Testis (tissue), 2 donors: ENCODE measurements at regions not wholly inside any gene's neighbourhood (a gene's known extent, or its start where the extent isn't known, plus 50 kb on each side); places are given as distances from the start of the nearest gene placed in this dataset.

ENCODE experiments used
- DNase-seq: peaks from one replicate; pipeline ENCODE4 v3.0.0-alpha.2; 2019
- H3K27ac ChIP-seq, 2 donors: fragments of 200-600 bp; sonication (generic); one replicate each; pipeline ENCODE4 v1.5.1; 2019
- H3K27me3 ChIP-seq: fragments of 200-600 bp; sonication (generic); one replicate; pipeline ENCODE4 v1.5.1; 2019
- H3K36me3 ChIP-seq: fragments of 200-600 bp; sonication (generic); one replicate; pipeline ENCODE4 v1.5.1; 2017; ENCODE audit warnings: low read depth; ENCODE audit errors: missing control alignments
- H3K4me1 ChIP-seq: fragments of 200-600 bp; sonication (generic); one replicate; pipeline ENCODE4 v1.5.1; 2019
- H3K4me3 ChIP-seq, 2 donors: fragments of 200-600 bp; sonication (generic); one replicate each; pipeline ENCODE4 v1.5.1; 2017 to 2019
- H3K9me3 ChIP-seq: fragments of 200-600 bp; sonication (generic); one replicate; pipeline ENCODE4 v1.5.1; 2017
- CTCF ChIP-seq, 3 experiments: fragments of 450-650 bp in 2 of 3; fragments of 200-600 bp in 1 of 3; sonication (generic) in 1 of 3; IDR thresholded peaks; one replicate each; pipeline ENCODE4 v1.5.1; 2016 to 2019; ENCODE audit warnings: antibody characterized with exemption in 3 of 3, mild to moderate bottlenecking in 2 of 3, moderate library complexity in 1 of 3
- POLR2A ChIP-seq: fragments of 450-650 bp; IDR thresholded peaks from one replicate; pipeline ENCODE4 v1.6.1; 2017; ENCODE audit warnings: antibody characterized with exemption, mild to moderate bottlenecking, moderate library complexity
- WGBS, 2 donors: methylation state at CpG; one replicate each; pipeline ENCODE4 v1.1.5; 2018; 5-methylcytosine and 5-hydroxymethylcytosine counted together
- intact Hi-C: fragments of 100-400 bp; cut with DNase I; formaldehyde crosslinking; loops from one replicate; pipeline ENCODE4 v1.15.1; 2023; ENCODE audit warnings: low total_unique reads

DNA sequence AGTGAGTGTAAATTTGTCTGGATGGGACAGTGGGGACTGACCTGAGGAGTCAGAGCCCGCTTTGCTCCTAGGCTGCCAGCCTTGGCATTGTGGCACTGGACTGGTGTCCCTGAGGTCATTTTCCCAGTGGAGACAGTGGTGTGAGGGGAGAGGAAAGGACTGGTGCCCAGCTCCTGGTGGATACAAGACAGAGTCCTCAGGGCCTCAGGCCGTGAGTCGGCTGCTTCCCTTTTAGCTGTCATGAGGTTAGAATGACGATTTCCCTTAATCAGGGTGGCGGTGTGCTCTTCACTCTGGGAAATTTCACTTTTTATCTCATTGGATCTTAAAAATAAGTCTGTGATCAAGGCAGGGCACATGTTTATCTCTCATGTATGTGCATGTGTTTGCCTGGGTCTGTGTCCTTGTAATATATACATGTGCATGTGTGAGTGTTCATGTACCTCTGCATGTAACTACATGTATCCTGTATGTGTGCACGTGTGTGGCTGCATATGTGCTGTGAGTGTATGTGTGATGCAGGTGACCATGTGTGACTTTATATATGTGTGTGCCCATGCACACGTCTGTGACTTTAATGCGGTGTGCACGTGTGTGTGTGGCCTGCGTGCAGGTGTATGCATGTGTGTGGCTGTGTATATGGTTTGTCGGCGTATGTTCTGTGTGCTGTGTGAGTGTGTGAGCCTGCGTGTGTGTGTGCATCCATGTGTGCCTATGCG lies 55.7 kb downstream of the GLI2 start:
- no peak for DNase-seq
- TF ChIP-seq CTCF (IDR thresholded peaks at IDR 0.05), result no peak
- no peak for TF ChIP-seq POLR2A
- Histone ChIP-seq H3K27ac (no peak overlapping the region), H3K36me3 (no peaks in the 10 kb centered on the region), H3K9me3 (no peaks in the 10 kb centered on the region), H3K27me3 (no peaks in the 10 kb centered on the region), H3K4me1 (peaks cover 12% of the 10 kb centered on the region), H3K4me3 (no peak overlapping the region)
- intact Hi-C loops, result no loop called here
- 89 to 90% methylated on average over 12 to 14 of the region's 14 CpGs for WGBS, 2 donors

DNA sequence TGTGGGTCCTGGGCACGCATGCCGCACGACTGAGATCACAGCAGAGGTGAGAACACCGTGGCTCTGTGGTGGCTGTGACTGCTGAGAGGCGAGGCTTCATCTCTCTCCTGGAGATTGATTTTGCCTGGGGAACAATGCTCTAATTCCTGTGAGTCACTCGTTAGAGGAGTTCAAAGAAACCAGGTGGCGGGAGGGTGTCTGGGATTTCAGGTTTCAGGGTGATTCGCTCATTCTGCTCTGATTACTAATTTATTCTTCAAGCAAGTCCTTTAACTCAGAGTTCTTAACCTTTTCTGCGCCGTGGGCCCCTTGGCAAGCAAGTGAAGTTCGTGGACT lies 56.3 kb downstream of the GLI2 start:
- Histone ChIP-seq H3K27ac (no peak overlapping the region), H3K27me3 (no peaks in the 10 kb centered on the region), H3K9me3 (no peaks in the 10 kb centered on the region), H3K36me3 (no peaks in the 10 kb centered on the region), H3K4me1 (peaks cover 12% of the 10 kb centered on the region), H3K4me3 (no peak overlapping the region)
- intact Hi-C loops, result no loop called here
- 78 to 81% methylated on average over 6 to 11 of the region's 11 CpGs for WGBS, 2 donors
- no peak for DNase-seq
- TF ChIP-seq CTCF (IDR thresholded peaks at IDR 0.05) (no peak), POLR2A (no peak)

DNA sequence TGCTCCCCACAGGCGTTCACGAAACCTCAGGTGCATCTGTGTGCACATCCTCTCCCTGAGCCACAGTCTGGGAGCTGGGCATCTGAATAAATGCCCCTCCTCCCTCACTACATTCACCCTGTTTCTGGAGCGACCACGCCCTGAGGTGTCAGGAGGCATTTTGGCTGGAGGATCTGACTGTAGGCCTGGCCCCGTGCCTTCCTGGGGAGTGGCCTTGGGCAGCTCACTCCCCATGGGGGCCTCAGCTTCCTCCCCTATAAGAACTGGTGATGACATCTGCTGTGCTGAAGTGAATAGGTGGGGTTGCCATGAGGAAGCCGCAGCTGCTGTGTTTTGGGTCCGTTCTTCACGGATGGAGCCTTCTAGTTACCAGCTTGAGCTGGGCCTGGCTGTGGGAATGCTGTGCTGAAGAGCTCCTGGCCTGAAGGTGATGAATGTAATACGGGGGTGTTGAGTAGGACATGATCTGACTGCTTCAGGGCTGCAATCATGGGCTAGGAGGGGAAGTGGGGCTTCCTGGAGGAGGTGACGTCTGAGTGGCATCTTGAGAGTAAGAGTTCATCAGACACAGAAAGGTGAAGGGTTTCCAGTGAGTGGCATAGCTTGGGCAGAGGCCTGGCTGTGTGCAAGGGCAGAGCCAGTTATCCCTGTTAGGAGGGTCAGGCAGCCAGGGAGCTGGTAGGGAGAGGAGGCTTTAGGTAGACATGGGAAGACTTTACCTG lies 58.2 kb downstream of the GLI2 start:
- no peak for TF ChIP-seq CTCF (IDR thresholded peaks at IDR 0.05)
- Histone ChIP-seq H3K4me1 (peaks cover 8% of the 10 kb centered on the region), H3K9me3 (no peaks in the 10 kb centered on the region), H3K36me3 (no peaks in the 10 kb centered on the region), H3K27ac (no peak overlapping the region), H3K27me3 (no peaks in the 10 kb centered on the region), H3K4me3 (no peak overlapping the region)
- no peak for DNase-seq
- 64 to 89% methylated on average over 8 to 10 of the region's 10 CpGs for WGBS, 2 donors
- intact Hi-C loops, result no loop called here

DNA sequence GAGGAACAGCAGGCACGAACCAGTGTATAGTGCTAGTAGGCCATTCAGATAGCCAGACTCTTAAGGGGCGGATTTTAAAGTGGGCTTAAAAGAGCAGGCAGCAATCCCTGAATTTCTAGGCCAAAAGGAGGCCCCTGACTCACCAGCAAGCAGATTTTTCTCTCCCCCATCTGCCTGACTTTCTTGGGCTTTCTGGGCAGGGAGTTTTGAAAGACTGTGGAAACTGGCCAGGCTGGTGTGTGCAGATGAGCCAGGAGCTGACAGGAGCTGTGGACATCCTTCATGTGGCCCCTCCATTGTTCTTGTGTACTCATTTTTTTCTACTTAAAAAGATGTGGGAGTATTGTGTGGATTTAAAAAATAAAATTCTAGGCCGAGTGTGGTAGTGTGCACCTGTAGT lies 59.0 kb downstream of the GLI2 start:
- Histone ChIP-seq H3K27ac (no peak overlapping the region), H3K9me3 (no peaks in the 10 kb centered on the region), H3K36me3 (no peaks in the 10 kb centered on the region), H3K27me3 (no peaks in the 10 kb centered on the region), H3K4me1 (peaks cover 8% of the 10 kb centered on the region), H3K4me3 (no peak overlapping the region)
- 83 to 88% methylated on average over 3 of the region's 3 CpGs for WGBS, 2 donors
- intact Hi-C loops, result no loop called here
- no peak for DNase-seq
- TF ChIP-seq POLR2A (no peak), CTCF (IDR thresholded peaks at IDR 0.05) (no peak)

DNA sequence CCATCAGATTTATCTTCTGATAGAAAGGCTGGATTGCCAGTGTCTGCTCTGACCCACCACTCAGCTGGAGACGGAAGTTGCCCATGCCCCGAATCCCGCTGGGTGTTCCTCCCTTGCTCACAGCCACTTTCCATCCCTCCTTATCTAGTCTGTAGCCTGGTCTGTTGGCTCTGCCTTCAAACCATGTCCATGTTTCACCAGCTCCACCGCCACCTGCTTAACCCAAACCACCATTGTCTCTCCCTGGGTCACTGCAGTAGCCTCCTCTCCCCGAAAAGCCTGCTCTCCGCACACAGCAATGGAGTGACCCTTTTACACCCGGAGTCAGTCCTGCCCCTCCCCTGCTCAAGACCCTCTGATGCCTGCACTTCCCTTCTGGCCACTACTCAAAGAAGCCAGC lies 60.4 kb downstream of the GLI2 start:
- intact Hi-C loops, result no loop called here
- Histone ChIP-seq H3K36me3 (no peaks in the 10 kb centered on the region), H3K27me3 (no peaks in the 10 kb centered on the region), H3K4me3 (no peak overlapping the region), H3K9me3 (no peaks in the 10 kb centered on the region), H3K27ac (no peak overlapping the region), H3K4me1 (peaks cover 8% of the 10 kb centered on the region)
- no peak for DNase-seq
- TF ChIP-seq CTCF (IDR thresholded peaks at IDR 0.05) (no peak), POLR2A (no peak)
- WGBS, 2 donors, result 90 to 91% methylated on average over 7 of the region's 7 CpGs
